ENCODE measurements at regions not wholly inside any gene's neighbourhood (a gene's known extent, or its start where the extent isn't known, plus 50 kb on each side); places are given as distances from the start of the nearest gene placed in this dataset.

- no peak for TF ChIP-seq CTCF (IDR thresholded peaks at IDR 0.05)
Measured at GRCh38 chr6:163951326-163951725, 536.8 kb downstream of the QKI start.

GRCh38 chr6:163950159-163950558 is 535.6 kb downstream of the QKI start:
- TF ChIP-seq CTCF (IDR thresholded peaks at IDR 0.05): no peak

GRCh38 chr6:163949431-163949830 is 534.9 kb downstream of the QKI start:
- TF ChIP-seq CTCF (IDR thresholded peaks at IDR 0.05): no peak

- TF ChIP-seq CTCF (IDR thresholded peaks at IDR 0.05): no peak
Measured at GRCh38 chr6:163948250-163948649, 533.7 kb downstream of the QKI start.

- TF ChIP-seq CTCF (IDR thresholded peaks at IDR 0.05): no peak
Measured at GRCh38 chr6:163947276-163947675, 532.8 kb downstream of the QKI start.

- no peak for TF ChIP-seq CTCF (IDR thresholded peaks at IDR 0.05)
Measured at GRCh38 chr6:163946437-163946836, 531.9 kb downstream of the QKI start.

GRCh38 chr6:163945808-163946207 is 531.3 kb downstream of the QKI start:
- TF ChIP-seq CTCF (IDR thresholded peaks at IDR 0.05): no peak

GRCh38 chr6:163944897-163945296 is 530.4 kb downstream of the QKI start:
- no peak for TF ChIP-seq CTCF (IDR thresholded peaks at IDR 0.05)
